ENCODE measurements at regions not wholly inside any gene's neighbourhood (a gene's known extent, or its start where the extent isn't known, plus 50 kb on each side); places are given as distances from the start of the nearest gene placed in this dataset.

GRCh38 chr4:52243367-52243766 lies 192.3 kb downstream of the SPATA18 start:
- TF ChIP-seq TAF1 (conservative IDR thresholded peaks at IDR 0.05), result no peak
- TF ChIP-seq, protein P1, sequence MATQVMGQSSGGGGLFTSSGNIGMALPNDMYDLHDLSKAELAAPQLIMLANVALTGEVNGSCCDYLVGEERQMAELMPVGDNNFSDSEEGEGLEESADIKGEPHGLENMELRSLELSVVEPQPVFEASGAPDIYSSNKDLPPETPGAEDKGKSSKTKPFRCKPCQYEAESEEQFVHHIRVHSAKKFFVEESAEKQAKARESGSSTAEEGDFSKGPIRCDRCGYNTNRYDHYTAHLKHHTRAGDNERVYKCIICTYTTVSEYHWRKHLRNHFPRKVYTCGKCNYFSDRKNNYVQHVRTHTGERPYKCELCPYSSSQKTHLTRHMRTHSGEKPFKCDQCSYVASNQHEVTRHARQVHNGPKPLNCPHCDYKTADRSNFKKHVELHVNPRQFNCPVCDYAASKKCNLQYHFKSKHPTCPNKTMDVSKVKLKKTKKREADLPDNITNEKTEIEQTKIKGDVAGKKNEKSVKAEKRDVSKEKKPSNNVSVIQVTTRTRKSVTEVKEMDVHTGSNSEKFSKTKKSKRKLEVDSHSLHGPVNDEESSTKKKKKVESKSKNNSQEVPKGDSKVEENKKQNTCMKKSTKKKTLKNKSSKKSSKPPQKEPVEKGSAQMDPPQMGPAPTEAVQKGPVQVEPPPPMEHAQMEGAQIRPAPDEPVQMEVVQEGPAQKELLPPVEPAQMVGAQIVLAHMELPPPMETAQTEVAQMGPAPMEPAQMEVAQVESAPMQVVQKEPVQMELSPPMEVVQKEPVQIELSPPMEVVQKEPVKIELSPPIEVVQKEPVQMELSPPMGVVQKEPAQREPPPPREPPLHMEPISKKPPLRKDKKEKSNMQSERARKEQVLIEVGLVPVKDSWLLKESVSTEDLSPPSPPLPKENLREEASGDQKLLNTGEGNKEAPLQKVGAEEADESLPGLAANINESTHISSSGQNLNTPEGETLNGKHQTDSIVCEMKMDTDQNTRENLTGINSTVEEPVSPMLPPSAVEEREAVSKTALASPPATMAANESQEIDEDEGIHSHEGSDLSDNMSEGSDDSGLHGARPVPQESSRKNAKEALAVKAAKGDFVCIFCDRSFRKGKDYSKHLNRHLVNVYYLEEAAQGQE (IDR thresholded peaks at IDR 0.05), result no peak
- no peak for TF ChIP-seq HNF4G (IDR thresholded peaks at IDR 0.05)
- no peak for TF ChIP-seq MAX (IDR thresholded peaks at IDR 0.05)
- no peak for TF ChIP-seq RXRA (IDR thresholded peaks at IDR 0.05)
- TF ChIP-seq YY1 (IDR thresholded peaks at IDR 0.05), result no peak
- no peak for TF ChIP-seq ZBTB33 (IDR thresholded peaks at IDR 0.05)
- TF ChIP-seq NR2F2 (IDR thresholded peaks at IDR 0.05), result no peak
- no peak for TF ChIP-seq EGR1 (IDR thresholded peaks at IDR 0.05; ENCODE audit: low read depth in 2 of 2)
- no peak for TF ChIP-seq JUND (IDR thresholded peaks at IDR 0.05)
- no peak for TF ChIP-seq HNF4A (conservative IDR thresholded peaks at IDR 0.05)
- TF ChIP-seq SP1 (IDR thresholded peaks at IDR 0.05), result no peak
- TF ChIP-seq FOXA1 (IDR thresholded peaks at IDR 0.05), result no peak
- no peak for TF ChIP-seq GABPA (IDR thresholded peaks at IDR 0.05 in 1 of 2, conservative IDR thresholded peaks at IDR 0.05 in 1 of 2)
- no peak for TF ChIP-seq RAD21 (IDR thresholded peaks at IDR 0.05)
- no peak for TF ChIP-seq FOXA2 (IDR thresholded peaks at IDR 0.05)
- TF ChIP-seq, protein P2, sequence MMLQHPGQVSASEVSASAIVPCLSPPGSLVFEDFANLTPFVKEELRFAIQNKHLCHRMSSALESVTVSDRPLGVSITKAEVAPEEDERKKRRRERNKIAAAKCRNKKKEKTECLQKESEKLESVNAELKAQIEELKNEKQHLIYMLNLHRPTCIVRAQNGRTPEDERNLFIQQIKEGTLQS (IDR thresholded peaks at IDR 0.05), result no peak
- TF ChIP-seq, protein P3, sequence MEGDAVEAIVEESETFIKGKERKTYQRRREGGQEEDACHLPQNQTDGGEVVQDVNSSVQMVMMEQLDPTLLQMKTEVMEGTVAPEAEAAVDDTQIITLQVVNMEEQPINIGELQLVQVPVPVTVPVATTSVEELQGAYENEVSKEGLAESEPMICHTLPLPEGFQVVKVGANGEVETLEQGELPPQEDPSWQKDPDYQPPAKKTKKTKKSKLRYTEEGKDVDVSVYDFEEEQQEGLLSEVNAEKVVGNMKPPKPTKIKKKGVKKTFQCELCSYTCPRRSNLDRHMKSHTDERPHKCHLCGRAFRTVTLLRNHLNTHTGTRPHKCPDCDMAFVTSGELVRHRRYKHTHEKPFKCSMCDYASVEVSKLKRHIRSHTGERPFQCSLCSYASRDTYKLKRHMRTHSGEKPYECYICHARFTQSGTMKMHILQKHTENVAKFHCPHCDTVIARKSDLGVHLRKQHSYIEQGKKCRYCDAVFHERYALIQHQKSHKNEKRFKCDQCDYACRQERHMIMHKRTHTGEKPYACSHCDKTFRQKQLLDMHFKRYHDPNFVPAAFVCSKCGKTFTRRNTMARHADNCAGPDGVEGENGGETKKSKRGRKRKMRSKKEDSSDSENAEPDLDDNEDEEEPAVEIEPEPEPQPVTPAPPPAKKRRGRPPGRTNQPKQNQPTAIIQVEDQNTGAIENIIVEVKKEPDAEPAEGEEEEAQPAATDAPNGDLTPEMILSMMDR (IDR thresholded peaks at IDR 0.05; ENCODE audit: low read depth, low read length, missing input control), result no peak
- Histone ChIP-seq H3K4me3 (ENCODE audit: low read depth in 1 of 3, low read length in 3 of 3) (no peak overlapping the region), H3K4me1 (ENCODE audit: control insufficient read depth in 4 of 4, insufficient read depth in 4 of 4, low read length in 3 of 4) (peaks cover 0 to 3% (median 0%) of the 10 kb centered on the region in 4 donors), H3K36me3 (ENCODE audit: control insufficient read depth in 4 of 4, insufficient read depth in 3 of 4, low read depth in 1 of 4, low read length in 3 of 4) (no peaks in the 10 kb centered on the region), H3K9me3 (ENCODE audit: control insufficient read depth in 4 of 4, low read length in 3 of 4) (no peaks in the 10 kb centered on the region), H3K27me3 (ENCODE audit: control insufficient read depth in 4 of 4, insufficient read depth in 4 of 4, low read length in 3 of 4) (no peaks in the 10 kb centered on the region), H3K9ac (ENCODE audit: low read depth in 1 of 2, low read length in 2 of 2) (no peak overlapping the region), H3K27ac (ENCODE audit: low read depth in 1 of 2, low read length in 2 of 2) (no peak overlapping the region)
- 86% methylated on average over 5 of the region's 5 CpGs for WGBS
- no peak for DNase-seq (ENCODE audit: low spot score)

All from liver (tissue), 8 donors.